ENCODE measurements at regions not wholly inside any gene's neighbourhood (a gene's known extent, or its start where the extent isn't known, plus 50 kb on each side); places are given as distances from the start of the nearest gene placed in this dataset.

DNA sequence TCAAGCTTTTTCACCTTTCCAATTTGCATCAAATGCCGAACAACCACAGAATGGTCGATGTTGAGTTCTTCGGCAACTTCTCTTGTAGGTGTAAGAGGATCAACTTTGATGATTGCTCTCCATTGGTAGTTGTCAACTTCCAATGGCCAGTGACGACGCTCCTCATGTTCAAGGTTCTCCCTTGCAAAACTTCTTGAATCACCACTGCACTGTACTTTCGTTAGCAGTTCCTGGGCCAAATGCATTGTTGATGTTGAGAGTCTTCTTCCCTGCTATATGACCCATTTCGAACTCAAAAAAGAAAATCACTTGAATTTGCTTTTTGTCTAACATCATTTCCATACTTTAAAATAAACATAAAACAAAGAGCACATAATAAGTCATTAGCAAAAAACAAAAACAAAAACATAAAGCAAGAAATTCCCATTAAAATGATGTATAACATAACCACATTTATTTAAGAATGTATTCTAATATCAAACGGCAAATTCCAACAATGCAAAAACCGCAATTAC, 71.2 kb upstream of the AP4E1 start:
- Histone ChIP-seq H3K27me3 (no peaks in the 10 kb centered on the region), H3K9me3 (no peaks in the 10 kb centered on the region), H3K4me1 (no peaks in the 10 kb centered on the region), H3K4me3 (no peak overlapping the region), H3K36me3 (no peaks in the 10 kb centered on the region), H3K27ac (no peak overlapping the region)
- DNase-seq (no peak), ATAC-seq (no peak)
- TF ChIP-seq, protein P1, sequence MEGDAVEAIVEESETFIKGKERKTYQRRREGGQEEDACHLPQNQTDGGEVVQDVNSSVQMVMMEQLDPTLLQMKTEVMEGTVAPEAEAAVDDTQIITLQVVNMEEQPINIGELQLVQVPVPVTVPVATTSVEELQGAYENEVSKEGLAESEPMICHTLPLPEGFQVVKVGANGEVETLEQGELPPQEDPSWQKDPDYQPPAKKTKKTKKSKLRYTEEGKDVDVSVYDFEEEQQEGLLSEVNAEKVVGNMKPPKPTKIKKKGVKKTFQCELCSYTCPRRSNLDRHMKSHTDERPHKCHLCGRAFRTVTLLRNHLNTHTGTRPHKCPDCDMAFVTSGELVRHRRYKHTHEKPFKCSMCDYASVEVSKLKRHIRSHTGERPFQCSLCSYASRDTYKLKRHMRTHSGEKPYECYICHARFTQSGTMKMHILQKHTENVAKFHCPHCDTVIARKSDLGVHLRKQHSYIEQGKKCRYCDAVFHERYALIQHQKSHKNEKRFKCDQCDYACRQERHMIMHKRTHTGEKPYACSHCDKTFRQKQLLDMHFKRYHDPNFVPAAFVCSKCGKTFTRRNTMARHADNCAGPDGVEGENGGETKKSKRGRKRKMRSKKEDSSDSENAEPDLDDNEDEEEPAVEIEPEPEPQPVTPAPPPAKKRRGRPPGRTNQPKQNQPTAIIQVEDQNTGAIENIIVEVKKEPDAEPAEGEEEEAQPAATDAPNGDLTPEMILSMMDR (IDR thresholded peaks at IDR 0.05): no peak
- intact Hi-C loops (cut with DNase I): no loop called here

DNA sequence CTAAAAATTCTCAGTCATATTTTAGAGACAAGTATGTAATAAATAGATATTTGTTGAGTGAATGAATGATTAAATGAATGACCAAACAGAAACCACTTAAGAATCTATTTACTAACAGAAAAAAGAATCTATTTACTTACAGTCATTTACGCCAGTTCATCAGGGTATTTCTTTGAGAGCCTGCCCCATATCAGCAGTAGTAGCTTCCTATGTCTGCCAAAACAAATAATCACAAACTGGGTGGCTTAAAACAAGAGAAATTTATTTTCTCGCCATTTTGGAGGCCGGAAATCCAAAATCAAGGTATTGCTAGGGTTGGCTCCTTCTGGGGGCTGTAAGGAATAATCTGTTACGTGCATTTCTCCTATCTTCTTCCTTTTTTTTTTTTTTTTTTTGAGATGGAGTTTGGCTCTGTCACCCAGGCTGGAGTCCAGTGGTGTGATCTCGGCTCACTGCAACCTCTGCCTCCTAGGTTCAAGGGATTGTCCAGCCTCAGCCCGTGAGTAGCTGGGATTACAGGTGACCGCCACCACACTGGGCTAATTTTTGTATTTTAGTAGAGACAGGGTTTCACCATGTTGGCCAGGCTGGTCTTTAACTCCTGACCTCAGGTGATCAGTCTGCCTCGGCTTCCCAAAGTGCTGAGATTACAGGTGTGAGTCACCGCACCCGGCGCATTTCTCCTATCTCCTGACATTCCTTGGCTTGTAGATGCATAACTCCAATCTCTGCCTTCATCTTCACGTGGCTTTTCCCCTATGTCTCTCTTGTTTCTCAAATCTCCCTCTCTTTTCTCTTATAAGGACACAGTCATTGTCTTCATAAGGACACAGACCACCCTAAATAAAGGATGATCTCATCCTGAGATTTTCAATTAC, 65.2 kb upstream of the SPPL2A start:
- ATAC-seq: no peak
- Histone ChIP-seq H3K36me3 (no peaks in the 10 kb centered on the region), H3K27me3 (no peaks in the 10 kb centered on the region), H3K4me1 (no peaks in the 10 kb centered on the region), H3K9me3 (no peaks in the 10 kb centered on the region), H3K4me3 (no peak overlapping the region), H3K27ac (no peak overlapping the region)
- TF ChIP-seq, protein P1 (IDR thresholded peaks at IDR 0.05): no peak
- intact Hi-C loops (cut with DNase I): no loop called here
- no peak for DNase-seq

DNA sequence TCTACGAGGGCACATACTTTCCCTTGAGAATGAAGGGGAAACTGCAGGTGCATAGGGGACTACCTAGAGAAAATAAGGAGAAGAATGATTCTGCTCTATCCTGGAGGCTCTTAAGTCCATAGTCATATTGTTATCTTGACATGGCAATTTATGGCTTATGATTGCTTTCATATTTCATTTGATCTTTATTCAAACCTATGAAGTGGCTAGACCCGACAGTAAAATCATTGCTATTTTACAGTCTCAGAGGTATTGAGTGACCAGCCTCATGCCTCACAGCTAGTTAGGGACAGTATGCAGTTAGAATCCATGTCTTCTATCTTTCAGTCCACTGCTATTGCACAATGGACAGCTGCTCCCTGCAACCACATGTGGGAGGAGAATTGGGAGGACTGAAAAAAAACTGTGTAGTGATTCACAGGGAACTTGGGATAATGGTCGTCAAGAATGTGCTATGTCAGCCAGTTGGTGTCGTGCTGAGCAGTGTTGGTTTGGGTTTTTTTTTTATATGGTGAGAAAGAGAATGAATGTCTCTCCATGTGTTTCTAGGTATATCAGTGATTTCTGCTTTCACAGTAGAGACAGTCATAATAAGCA, 63.2 kb upstream of the SPPL2A start:
- TF ChIP-seq, protein P1 (IDR thresholded peaks at IDR 0.05): no peak

DNA sequence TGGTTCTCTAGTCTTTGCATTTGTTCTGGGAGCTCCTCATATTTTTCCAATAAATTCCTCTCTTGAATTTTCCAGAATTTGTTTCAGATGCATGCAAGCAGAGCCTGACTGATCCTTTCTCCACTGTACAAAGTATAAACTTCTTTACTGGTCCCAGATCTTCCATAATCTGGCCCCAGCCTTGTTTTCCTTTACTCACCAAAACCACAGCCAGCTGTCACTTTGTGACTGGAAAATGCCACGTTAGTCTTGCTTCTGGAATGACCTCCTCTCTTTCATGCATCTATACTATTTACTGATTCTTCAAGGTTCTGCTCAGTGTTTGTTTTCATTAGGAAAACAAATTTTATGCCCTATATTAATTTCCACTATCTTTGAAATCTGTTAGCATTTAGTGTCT, 60.4 kb upstream of the SPPL2A start:
- H3K4me1 ChIP-seq: no peaks in the 10 kb centered on the region
- no peaks in the 10 kb centered on the region for H3K9me3 ChIP-seq
- no peak for DNase-seq
- no peak overlapping the region for H3K4me3 ChIP-seq
- H3K27me3 ChIP-seq: no peaks in the 10 kb centered on the region
- no peaks in the 10 kb centered on the region for H3K36me3 ChIP-seq
- intact Hi-C loops (cut with DNase I): no loop called here
- TF ChIP-seq, protein P1 (IDR thresholded peaks at IDR 0.05): no peak
- no peak overlapping the region for H3K27ac ChIP-seq
- ATAC-seq: no peak

More for the DNA sequence above, 63.2 kb upstream of the SPPL2A start:
- no peaks in the 10 kb centered on the region for H3K9me3 ChIP-seq
- H3K27ac ChIP-seq: no peak overlapping the region
- H3K4me1 ChIP-seq: no peaks in the 10 kb centered on the region
- intact Hi-C loops (cut with DNase I): no loop called here
- no peaks in the 10 kb centered on the region for H3K27me3 ChIP-seq
- no peaks in the 10 kb centered on the region for H3K36me3 ChIP-seq
- ATAC-seq (peak; percentile 63), DNase-seq (no peak)
- H3K4me3 ChIP-seq: no peak overlapping the region

DNA sequence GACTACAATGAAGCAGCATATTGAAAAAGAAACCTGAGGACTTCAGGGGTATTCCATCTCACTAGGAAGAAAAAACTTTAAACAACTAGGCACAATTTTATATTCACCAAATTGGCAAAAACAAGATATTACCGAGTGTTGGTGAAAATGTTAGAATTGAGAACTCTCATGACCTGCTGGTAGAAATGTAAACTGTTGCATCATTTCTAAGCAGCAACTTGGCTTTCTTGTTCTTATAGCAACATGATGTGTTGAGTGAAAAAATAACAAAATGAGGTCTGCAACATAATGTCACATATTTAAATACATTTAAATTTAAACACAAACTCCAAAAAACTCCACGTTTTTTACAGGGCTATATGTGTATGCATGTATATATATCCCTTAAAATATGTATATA, 59.0 kb upstream of the SPPL2A start:
- Histone ChIP-seq H3K4me3 (no peak overlapping the region), H3K9me3 (no peaks in the 10 kb centered on the region), H3K4me1 (no peaks in the 10 kb centered on the region), H3K27ac (no peak overlapping the region), H3K36me3 (no peaks in the 10 kb centered on the region), H3K27me3 (no peaks in the 10 kb centered on the region)
- ATAC-seq (no peak), DNase-seq (no peak)
- intact Hi-C loops (cut with DNase I): no loop called here
- TF ChIP-seq, protein P1 (IDR thresholded peaks at IDR 0.05): no peak
